GM10266 (cell line): ENCODE measurements at regions not wholly inside any gene's neighbourhood (a gene's known extent, or its start where the extent isn't known, plus 50 kb on each side); places are given as distances from the start of the nearest gene placed in this dataset.

Experiments
- DNase-seq: peaks from one replicate; pipeline ENCODE4 v3.0.0; 2012; ENCODE audit errors: extremely low spot score
- CTCF ChIP-seq: IDR thresholded peaks from 2 replicates; pipeline ENCODE4 v1.5.1; 2012; ENCODE audit warnings: mild to moderate bottlenecking, low read depth; ENCODE audit not compliant: control insufficient read depth, insufficient read depth; ENCODE audit errors: missing control alignments

- no peak for DNase-seq
These were observed 148.9 kb upstream of the SLC13A1 start for GRCh38 chr7:123348690-123349089.

GRCh38 chr7:123346766-123347165 is 147.0 kb upstream of the SLC13A1 start:
- TF ChIP-seq CTCF = no peak
- DNase-seq = no peak

More at GRCh38 chr7:123348690-123349089, 148.9 kb upstream of the SLC13A1 start:
- TF ChIP-seq CTCF = no peak

GRCh38 chr7:123343611-123344010 is 143.8 kb upstream of the SLC13A1 start:
- no peak for DNase-seq
- TF ChIP-seq CTCF = no peak

- no peak for DNase-seq
- no peak for TF ChIP-seq CTCF
These were observed 141.3 kb upstream of the SLC13A1 start for GRCh38 chr7:123341102-123341501.

- TF ChIP-seq CTCF = no peak
- no peak for DNase-seq
These were observed 138.9 kb upstream of the SLC13A1 start for GRCh38 chr7:123338688-123339087.

- no peak for DNase-seq
- no peak for TF ChIP-seq CTCF
These were observed 130.3 kb upstream of the SLC13A1 start for GRCh38 chr7:123329988-123330643.

GRCh38 chr7:123327661-123328060 is 127.9 kb upstream of the SLC13A1 start:
- DNase-seq = no peak
- TF ChIP-seq CTCF = no peak
